ENCODE measurements at regions not wholly inside any gene's neighbourhood (a gene's known extent, or its start where the extent isn't known, plus 50 kb on each side); places are given as distances from the start of the nearest gene placed in this dataset.

DNA sequence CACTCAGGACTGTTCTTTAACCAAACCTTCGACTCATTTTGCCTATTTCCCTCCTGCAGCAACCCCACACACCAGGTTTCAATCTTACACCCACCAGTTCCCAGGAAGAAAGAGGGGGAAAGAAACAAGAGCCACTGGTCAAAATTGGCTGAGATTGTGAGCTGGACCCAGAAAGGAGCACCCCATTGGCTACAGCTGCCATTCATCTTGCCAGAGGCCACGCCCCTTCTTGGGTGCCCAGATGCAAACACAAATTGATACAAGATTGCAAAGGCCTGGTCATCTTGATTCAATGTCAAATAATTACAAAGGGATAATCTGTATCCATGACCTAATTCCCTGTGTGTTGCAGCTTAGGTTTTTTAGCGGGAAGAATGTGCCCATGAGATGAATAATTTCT, 258.4 kb downstream of the LIG4 start:
- TF ChIP-seq, protein P1, sequence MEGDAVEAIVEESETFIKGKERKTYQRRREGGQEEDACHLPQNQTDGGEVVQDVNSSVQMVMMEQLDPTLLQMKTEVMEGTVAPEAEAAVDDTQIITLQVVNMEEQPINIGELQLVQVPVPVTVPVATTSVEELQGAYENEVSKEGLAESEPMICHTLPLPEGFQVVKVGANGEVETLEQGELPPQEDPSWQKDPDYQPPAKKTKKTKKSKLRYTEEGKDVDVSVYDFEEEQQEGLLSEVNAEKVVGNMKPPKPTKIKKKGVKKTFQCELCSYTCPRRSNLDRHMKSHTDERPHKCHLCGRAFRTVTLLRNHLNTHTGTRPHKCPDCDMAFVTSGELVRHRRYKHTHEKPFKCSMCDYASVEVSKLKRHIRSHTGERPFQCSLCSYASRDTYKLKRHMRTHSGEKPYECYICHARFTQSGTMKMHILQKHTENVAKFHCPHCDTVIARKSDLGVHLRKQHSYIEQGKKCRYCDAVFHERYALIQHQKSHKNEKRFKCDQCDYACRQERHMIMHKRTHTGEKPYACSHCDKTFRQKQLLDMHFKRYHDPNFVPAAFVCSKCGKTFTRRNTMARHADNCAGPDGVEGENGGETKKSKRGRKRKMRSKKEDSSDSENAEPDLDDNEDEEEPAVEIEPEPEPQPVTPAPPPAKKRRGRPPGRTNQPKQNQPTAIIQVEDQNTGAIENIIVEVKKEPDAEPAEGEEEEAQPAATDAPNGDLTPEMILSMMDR (IDR thresholded peaks at IDR 0.05 in 2 of 3, conservative IDR thresholded peaks at IDR 0.05 in 1 of 3; ENCODE audit: insufficient read depth in 2 of 3, low read depth in 1 of 3, low read length in 3 of 3) = no peak
- TF ChIP-seq ZBTB1 (CRISPR knock-in tag; IDR thresholded peaks at IDR 0.05; ENCODE audit: borderline replicate concordance, low read depth) (no peak), NRF1 (conservative IDR thresholded peaks at IDR 0.05 in 1 of 2, IDR thresholded peaks at IDR 0.05 in 1 of 2) (no peak), CC2D1A (IDR thresholded peaks at IDR 0.05) (no peak), RFX5 (IDR thresholded peaks at IDR 0.05; ENCODE audit: low read depth, low read length) (no peak), ZNF174 (CRISPR knock-in tag; IDR thresholded peaks at IDR 0.05) (no peak), ZNF12 (CRISPR knock-in tag; IDR thresholded peaks at IDR 0.05) (no peak), NR3C1 (CRISPR knock-in tag; IDR thresholded peaks at IDR 0.05) (no peak), SMAD2 (IDR thresholded peaks at IDR 0.05; ENCODE audit: low read depth, low read length) (no peak), POLR2A (conservative IDR thresholded peaks at IDR 0.05) (no peak), CHD2 (IDR thresholded peaks at IDR 0.05; ENCODE audit: low read depth, low read length) (no peak), FOSL1 (tag; conservative IDR thresholded peaks at IDR 0.05) (no peak), ESRRA (IDR thresholded peaks at IDR 0.05; ENCODE audit: borderline replicate concordance, low read depth) (no peak)

Measured in K562 (cell line).